Neural progenitor cell (in vitro differentiated cells): ENCODE measurements at regions not wholly inside any gene's neighbourhood (a gene's known extent, or its start where the extent isn't known, plus 50 kb on each side); places are given as distances from the start of the nearest gene placed in this dataset.

Source experiments
- EZH2 ChIP-seq: fragments of 200-600 bp; sonication (generic); IDR thresholded peaks from 2 replicates; pipeline ENCODE4 v1.6.1; 2017; ENCODE audit warnings: antibody characterized with exemption, mild to moderate bottlenecking, moderate library complexity
- TF ChIP-seq, protein P1 (sequence below): fragments of 200-600 bp; sonication (generic); IDR thresholded peaks from 2 replicates; pipeline ENCODE4 v1.5.1; 2017; ENCODE audit warnings: antibody characterized with exemption, mild to moderate bottlenecking

DNA sequence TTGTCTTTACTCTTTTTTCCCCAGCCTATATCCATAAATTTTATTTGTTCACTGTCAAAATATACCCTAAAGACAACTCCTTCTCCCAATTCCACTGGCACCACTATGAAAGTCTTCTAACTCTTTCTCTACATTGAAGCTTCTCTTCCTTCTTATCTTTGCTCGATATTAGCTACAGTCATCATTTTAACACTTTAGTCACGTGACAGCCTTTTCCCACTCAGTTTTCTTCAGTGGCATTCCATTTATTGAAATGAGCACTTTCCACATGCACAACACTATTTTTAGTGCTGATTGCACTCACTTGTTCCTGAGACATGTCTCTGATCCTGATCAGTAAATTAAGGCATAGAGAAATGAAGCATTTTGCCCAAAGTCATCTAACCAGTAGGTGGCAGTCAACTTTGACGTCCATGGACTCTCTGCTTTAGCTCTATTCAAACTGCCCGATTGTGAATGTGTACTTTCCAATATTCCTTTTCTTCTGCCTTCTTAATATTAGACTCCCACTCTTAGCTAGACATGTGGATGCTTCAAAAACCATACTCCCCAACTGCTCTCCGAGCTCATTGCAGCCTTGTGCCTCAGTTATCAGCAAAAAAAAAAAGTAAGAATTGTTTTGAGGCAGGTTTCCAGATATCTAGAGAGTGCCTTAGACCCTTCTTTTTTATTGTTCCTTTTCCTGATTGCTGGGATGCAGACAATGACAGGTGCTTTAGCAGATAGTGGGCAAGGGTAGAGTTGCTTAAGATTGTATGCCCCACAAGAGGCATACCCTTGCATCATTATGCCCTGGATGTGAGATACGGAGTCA, 394.4 kb upstream of the ADGRL3 start:
- TF ChIP-seq, protein P1, sequence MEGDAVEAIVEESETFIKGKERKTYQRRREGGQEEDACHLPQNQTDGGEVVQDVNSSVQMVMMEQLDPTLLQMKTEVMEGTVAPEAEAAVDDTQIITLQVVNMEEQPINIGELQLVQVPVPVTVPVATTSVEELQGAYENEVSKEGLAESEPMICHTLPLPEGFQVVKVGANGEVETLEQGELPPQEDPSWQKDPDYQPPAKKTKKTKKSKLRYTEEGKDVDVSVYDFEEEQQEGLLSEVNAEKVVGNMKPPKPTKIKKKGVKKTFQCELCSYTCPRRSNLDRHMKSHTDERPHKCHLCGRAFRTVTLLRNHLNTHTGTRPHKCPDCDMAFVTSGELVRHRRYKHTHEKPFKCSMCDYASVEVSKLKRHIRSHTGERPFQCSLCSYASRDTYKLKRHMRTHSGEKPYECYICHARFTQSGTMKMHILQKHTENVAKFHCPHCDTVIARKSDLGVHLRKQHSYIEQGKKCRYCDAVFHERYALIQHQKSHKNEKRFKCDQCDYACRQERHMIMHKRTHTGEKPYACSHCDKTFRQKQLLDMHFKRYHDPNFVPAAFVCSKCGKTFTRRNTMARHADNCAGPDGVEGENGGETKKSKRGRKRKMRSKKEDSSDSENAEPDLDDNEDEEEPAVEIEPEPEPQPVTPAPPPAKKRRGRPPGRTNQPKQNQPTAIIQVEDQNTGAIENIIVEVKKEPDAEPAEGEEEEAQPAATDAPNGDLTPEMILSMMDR = peak; percentile 76
- TF ChIP-seq EZH2 = no peak
